ENCODE measurements at regions not wholly inside any gene's neighbourhood (a gene's known extent, or its start where the extent isn't known, plus 50 kb on each side); places are given as distances from the start of the nearest gene placed in this dataset.

DNA sequence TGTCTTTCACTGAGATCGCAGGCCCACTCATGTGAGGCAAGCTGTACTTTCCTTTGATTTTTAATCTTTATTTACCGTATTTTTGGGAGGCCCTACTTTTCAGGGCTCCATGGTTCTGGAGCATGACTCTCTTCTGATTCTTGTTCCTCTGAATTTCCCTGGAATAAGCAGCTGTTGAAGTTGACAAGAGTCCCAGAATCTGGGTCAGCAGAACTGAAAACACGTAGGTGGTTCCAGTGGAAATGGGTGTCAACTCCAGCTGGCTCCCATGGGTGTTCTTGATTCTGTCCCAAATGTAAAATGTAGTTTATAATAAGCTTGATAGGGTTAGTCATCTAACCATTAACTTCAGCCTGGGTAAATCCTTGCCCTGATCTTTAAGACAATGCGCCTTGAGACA is 409.4 kb downstream of the GATA3 start:
- no peak overlapping the region for H3K9ac ChIP-seq (ENCODE audit: insufficient read length, low read depth)
- no peaks in the 10 kb centered on the region for H3K4me1 ChIP-seq (ENCODE audit: insufficient read depth, insufficient read length)

GRCh38 chr10:8468477-8468876 is 414.0 kb downstream of the GATA3 start:
- DNase-seq (ENCODE audit: low read depth, low spot score): no peak
- Histone ChIP-seq H3K9ac (ENCODE audit: insufficient read length, low read depth) (no peak overlapping the region), H3K4me3 (ENCODE audit: insufficient read length, low read depth) (no peak overlapping the region), H3K27me3 (ENCODE audit: insufficient read depth, insufficient read length) (no peaks in the 10 kb centered on the region), H3K36me3 (ENCODE audit: insufficient read depth, insufficient read length, low read length) (no peaks in the 10 kb centered on the region), H3K9me3 (ENCODE audit: insufficient read depth, low read length) (no peaks in the 10 kb centered on the region), H3K4me1 (ENCODE audit: insufficient read depth, insufficient read length) (no peaks in the 10 kb centered on the region)
- TF ChIP-seq YY1 (IDR thresholded peaks at IDR 0.05; ENCODE audit: insufficient read depth, insufficient read length) (no peak), ZNF274 (IDR thresholded peaks at IDR 0.05; ENCODE audit: low read depth, low read length) (no peak), SUZ12 (IDR thresholded peaks at IDR 0.05; ENCODE audit: extremely low read depth, insufficient read depth, insufficient read length) (no peak)

More for the DNA sequence above, 409.4 kb downstream of the GATA3 start:
- Histone ChIP-seq H3K9me3 (ENCODE audit: insufficient read depth, low read length) (no peaks in the 10 kb centered on the region), H3K4me3 (ENCODE audit: insufficient read length, low read depth) (no peak overlapping the region), H3K36me3 (ENCODE audit: insufficient read depth, insufficient read length, low read length) (no peaks in the 10 kb centered on the region), H3K27me3 (ENCODE audit: insufficient read depth, insufficient read length) (no peaks in the 10 kb centered on the region)
- no peak for TF ChIP-seq ZNF274 (IDR thresholded peaks at IDR 0.05; ENCODE audit: low read depth, low read length)
- no peak for DNase-seq (ENCODE audit: low read depth, low spot score)

GRCh38 chr10:8473205-8473604 is 418.7 kb downstream of the GATA3 start:
- DNase-seq (ENCODE audit: low read depth, low spot score): no peak
- peaks cover 4% of the 10 kb centered on the region for H3K27me3 ChIP-seq (ENCODE audit: insufficient read depth, insufficient read length)
- H3K9me3 ChIP-seq (ENCODE audit: insufficient read depth, low read length): peaks cover 8% of the 10 kb centered on the region; the same call in 1 of the 2 replicates
- no peaks in the 10 kb centered on the region for H3K36me3 ChIP-seq (ENCODE audit: insufficient read depth, insufficient read length, low read length)
- H3K9ac ChIP-seq (ENCODE audit: insufficient read length, low read depth): no peak overlapping the region
- H3K4me1 ChIP-seq (ENCODE audit: insufficient read depth, insufficient read length): no peaks in the 10 kb centered on the region
- H3K4me3 ChIP-seq (ENCODE audit: insufficient read length, low read depth): no peak overlapping the region
- no peak for TF ChIP-seq SUZ12 (IDR thresholded peaks at IDR 0.05; ENCODE audit: extremely low read depth, insufficient read depth, insufficient read length)
- TF ChIP-seq ZNF274 (IDR thresholded peaks at IDR 0.05; ENCODE audit: low read depth, low read length): no peak

DNA sequence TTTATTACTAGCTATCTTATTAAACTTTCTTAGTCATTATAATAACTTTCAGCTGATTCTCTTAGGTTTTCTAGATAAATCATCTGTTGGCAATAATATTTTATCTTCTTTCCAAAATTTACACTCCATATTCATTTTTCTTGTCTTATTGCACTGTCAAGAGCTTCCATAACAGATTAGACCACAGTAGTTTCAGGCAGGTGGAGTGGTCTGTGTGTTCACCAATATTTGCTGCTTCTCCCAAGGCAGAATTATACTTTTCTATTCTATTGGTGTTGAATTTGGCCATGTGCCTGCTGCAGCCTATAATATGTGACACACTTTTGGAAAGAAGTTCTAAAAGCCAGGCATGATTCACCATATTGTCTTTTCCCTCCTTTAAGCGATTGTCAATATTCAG is 422.8 kb downstream of the GATA3 start:
- Histone ChIP-seq H3K4me1 (ENCODE audit: insufficient read depth, insufficient read length) (no peaks in the 10 kb centered on the region), H3K9ac (ENCODE audit: insufficient read length, low read depth) (no peak overlapping the region), H3K27me3 (ENCODE audit: insufficient read depth, insufficient read length) (peaks cover 36% of the 10 kb centered on the region), H3K9me3 (ENCODE audit: insufficient read depth, low read length) (peaks cover 8% of the 10 kb centered on the region; the same call in 1 of the 2 replicates), H3K4me3 (ENCODE audit: insufficient read length, low read depth) (no peak overlapping the region), H3K36me3 (ENCODE audit: insufficient read depth, insufficient read length, low read length) (no peaks in the 10 kb centered on the region)
- TF ChIP-seq ZNF274 (IDR thresholded peaks at IDR 0.05; ENCODE audit: low read depth, low read length) (no peak), SUZ12 (IDR thresholded peaks at IDR 0.05; ENCODE audit: extremely low read depth, insufficient read depth, insufficient read length) (no peak), YY1 (IDR thresholded peaks at IDR 0.05; ENCODE audit: insufficient read depth, insufficient read length) (no peak)
- no peak for DNase-seq (ENCODE audit: low read depth, low spot score)

DNA sequence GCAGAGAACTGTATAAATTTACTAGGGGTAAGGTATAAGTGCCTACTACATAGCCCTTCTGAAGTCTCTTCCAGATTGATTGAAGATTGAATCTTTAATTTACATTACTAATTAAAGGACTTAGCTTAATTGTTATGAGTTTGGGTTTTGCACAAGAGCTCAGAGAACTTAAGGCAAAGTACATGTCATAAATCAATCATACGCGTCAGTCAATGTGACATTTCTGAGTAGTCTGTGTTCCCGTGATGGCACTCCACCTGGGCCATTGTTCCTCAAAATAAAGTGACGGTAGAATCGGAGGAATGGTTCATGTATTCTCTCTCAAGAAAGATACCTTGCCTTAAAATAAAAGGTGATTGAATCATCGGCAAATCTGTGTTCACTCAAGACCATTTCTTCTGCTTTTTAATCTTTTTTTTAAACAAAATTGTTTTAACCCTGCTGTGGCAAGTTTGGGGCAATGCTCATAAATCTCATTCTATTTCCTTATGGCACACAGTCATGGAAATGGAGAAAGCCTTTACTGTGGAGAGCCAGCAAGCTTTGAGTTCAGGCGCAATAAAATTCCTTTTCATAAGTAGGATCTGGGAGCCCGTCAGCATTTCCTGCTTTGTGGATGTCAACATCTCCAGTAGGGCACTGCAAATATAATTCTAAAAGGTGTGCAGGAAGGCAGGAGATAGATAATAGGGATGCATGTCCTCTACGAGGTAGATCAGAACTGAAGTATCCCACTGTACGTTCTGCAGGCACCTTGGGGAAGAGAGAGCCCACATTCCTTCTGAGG is 427.4 kb downstream of the GATA3 start:
- TF ChIP-seq SUZ12 (IDR thresholded peaks at IDR 0.05; ENCODE audit: extremely low read depth, insufficient read depth, insufficient read length): no peak
- TF ChIP-seq YY1 (IDR thresholded peaks at IDR 0.05; ENCODE audit: insufficient read depth, insufficient read length): no peak
- no peak for TF ChIP-seq ZNF274 (IDR thresholded peaks at IDR 0.05; ENCODE audit: low read depth, low read length)
- Histone ChIP-seq H3K27me3 (ENCODE audit: insufficient read depth, insufficient read length) (peaks cover 70% of the 10 kb centered on the region), H3K4me3 (ENCODE audit: insufficient read length, low read depth) (no peak overlapping the region), H3K36me3 (ENCODE audit: insufficient read depth, insufficient read length, low read length) (no peaks in the 10 kb centered on the region), H3K9ac (ENCODE audit: insufficient read length, low read depth) (no peak overlapping the region), H3K4me1 (ENCODE audit: insufficient read depth, insufficient read length) (peaks cover 3% of the 10 kb centered on the region), H3K9me3 (ENCODE audit: insufficient read depth, low read length) (peaks cover 8% of the 10 kb centered on the region; the same call in 1 of the 2 replicates)
- DNase-seq (ENCODE audit: low read depth, low spot score): no peak

DNA sequence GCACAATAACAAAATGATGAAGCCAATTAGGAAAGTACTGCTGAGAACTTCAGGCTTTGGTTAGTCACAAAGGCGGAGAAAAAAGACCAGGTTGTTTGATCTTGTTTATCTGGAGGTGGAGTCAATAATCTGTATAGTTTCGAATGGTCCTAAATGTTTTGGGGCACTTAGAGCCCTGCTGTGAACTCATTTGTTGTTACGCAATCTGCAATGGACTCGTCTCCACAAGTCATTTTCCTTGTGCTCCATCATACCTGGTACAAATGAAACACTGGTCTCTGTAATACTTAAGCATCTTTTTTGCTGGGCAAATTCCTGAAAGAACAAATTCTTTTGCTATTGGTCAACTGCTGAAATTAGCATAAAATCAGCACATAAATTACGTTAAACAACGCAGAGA is 430.5 kb downstream of the GATA3 start:
- H3K9ac ChIP-seq (ENCODE audit: insufficient read length, low read depth): no peak overlapping the region
- H3K36me3 ChIP-seq (ENCODE audit: insufficient read depth, insufficient read length, low read length): no peaks in the 10 kb centered on the region
- H3K4me3 ChIP-seq (ENCODE audit: insufficient read length, low read depth): no peak overlapping the region
- H3K4me1 ChIP-seq (ENCODE audit: insufficient read depth, insufficient read length): peaks cover 3% of the 10 kb centered on the region
- no peak for DNase-seq (ENCODE audit: low read depth, low spot score)
- peaks cover 73% of the 10 kb centered on the region for H3K27me3 ChIP-seq (ENCODE audit: insufficient read depth, insufficient read length)
- TF ChIP-seq YY1 (IDR thresholded peaks at IDR 0.05; ENCODE audit: insufficient read depth, insufficient read length) (no peak), SUZ12 (IDR thresholded peaks at IDR 0.05; ENCODE audit: extremely low read depth, insufficient read depth, insufficient read length) (no peak), ZNF274 (IDR thresholded peaks at IDR 0.05; ENCODE audit: low read depth, low read length) (no peak)
- H3K9me3 ChIP-seq (ENCODE audit: insufficient read depth, low read length): no peaks in the 10 kb centered on the region

GRCh38 chr10:8487346-8487745 is 432.9 kb downstream of the GATA3 start:
- H3K4me3 ChIP-seq (ENCODE audit: insufficient read length, low read depth): no peak overlapping the region
- no peak for DNase-seq (ENCODE audit: low read depth, low spot score)
- TF ChIP-seq YY1 (IDR thresholded peaks at IDR 0.05; ENCODE audit: insufficient read depth, insufficient read length) (no peak), ZNF274 (IDR thresholded peaks at IDR 0.05; ENCODE audit: low read depth, low read length) (no peak), SUZ12 (IDR thresholded peaks at IDR 0.05; ENCODE audit: extremely low read depth, insufficient read depth, insufficient read length) (no peak)
- H3K27me3 ChIP-seq (ENCODE audit: insufficient read depth, insufficient read length): peaks cover 49% of the 10 kb centered on the region
- H3K36me3 ChIP-seq (ENCODE audit: insufficient read depth, insufficient read length, low read length): no peaks in the 10 kb centered on the region
- no peaks in the 10 kb centered on the region for H3K9me3 ChIP-seq (ENCODE audit: insufficient read depth, low read length)
- peaks cover 3% of the 10 kb centered on the region for H3K4me1 ChIP-seq (ENCODE audit: insufficient read depth, insufficient read length)
- H3K9ac ChIP-seq (ENCODE audit: insufficient read length, low read depth): no peak overlapping the region
